Muscle of back (tissue), 3 donors: ENCODE measurements at regions not wholly inside any gene's neighbourhood (a gene's known extent, or its start where the extent isn't known, plus 50 kb on each side); places are given as distances from the start of the nearest gene placed in this dataset.
A peak's percentile ranks its signal among the peaks of the same experiment; 100 is the strongest.

ENCODE experiments used
- DNase-seq, 3 donors: peaks; one replicate each; pipeline versions ENCODE4 v3.0.0 to v3.0.0-alpha.2; 2013

- no peak for DNase-seq
Observed at GRCh38 chr1:115233598-115233997, 104.5 kb downstream of the NGF start.

DNA sequence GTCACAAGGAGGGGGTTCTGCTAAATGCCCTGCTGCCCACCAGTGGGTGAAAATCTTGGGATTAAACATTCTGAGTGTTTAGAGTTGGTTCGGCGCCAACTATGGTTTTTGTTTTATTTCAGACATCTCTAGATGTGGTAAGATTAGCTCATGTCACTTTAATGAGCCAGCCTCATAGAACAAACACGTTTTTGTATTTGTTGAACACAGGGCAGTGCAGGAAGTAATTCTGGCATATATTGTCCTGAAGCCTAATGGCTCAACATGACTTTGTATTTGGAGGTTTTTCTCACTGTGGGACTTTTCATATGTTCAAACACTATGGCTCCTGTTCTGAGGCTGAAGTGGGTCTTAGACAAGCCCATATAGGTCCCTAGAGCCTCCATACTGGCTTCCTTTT lies 107.8 kb downstream of the NGF start:
- no peak for DNase-seq

GRCh38 chr1:115229016-115229415 lies 109.0 kb downstream of the NGF start:
- DNase-seq: no peak

DNA sequence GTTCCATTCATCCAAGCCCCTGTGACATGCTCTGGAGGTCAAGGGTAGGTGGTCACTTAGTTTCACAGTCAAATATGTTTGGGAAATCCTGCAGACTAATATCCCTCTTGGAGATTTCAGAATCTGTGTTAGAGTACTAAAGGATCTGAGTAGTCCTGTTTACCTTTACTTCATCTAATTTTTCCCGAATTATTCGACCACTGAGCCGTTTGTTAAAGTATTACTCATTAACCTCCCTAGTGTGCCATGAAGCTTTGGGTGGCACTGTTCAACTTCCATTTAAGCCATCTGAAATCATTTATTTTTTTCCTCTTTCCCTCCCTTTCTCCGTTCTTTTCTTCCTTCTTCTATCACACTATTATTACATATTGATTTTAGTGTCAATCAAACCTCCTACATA lies 109.9 kb downstream of the NGF start:
- no peak for DNase-seq

DNA sequence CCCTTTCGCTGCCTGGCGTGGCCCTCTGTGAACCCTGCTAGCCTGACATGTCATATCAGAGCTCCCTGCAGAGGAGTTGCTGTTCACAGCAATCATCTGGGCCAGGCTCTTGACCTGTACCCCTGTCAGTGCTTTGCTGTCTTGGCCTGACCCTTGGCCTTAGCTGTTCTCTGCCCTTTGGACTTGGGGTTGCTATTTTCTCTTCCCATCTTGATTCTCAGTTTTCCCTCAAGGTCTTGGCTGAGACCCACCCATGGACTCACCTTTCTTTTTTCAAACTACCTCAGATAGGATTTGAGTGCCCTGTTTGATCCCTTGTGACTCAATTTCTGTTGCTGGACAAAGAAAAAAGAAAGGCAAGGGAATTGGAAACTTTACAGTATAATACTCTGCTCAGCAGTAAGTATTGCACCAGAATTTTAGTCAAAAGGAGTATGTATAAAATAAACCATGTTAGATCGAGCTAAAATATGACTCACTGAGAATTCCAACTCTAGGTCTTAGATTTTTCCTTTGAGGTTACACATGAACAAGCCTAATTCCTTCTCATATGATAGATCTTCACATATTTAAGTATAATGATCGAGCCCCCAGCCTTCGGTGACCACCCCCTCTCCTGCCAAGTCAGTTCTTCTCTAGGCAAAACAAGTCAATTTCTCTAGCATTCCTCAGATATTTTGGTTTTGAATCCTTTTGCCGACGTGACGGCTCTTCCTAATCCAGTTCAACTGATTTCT lies 110.5 kb downstream of the NGF start:
- DNase-seq: peak in 1 of 3 donors; percentile 90

GRCh38 chr1:115225993-115226685 lies 111.9 kb downstream of the NGF start:
- DNase-seq: no peak

DNA sequence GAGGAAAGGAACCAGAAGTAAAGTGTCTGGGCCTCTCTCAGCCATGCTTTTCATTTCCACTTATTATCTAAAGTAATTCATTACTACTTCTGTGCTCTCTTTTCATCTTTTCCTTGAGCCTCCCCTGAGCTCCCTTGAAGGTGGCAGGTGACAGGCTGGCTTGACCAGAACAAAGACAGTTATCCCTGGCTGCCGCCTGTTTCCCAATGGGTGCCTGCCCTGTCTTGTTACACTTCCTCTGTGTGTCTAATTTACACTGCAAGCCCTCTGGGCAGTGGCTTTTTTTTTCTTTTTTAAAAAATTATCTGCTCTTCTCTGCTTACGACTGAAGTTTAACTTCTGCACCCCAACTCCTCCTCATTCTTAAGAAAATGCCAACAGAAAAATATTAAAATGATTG lies 113.4 kb downstream of the NGF start:
- DNase-seq: no peak

- no peak for DNase-seq
Observed at GRCh38 chr1:115222616-115223402, 115.2 kb downstream of the NGF start.

- peak in 2 of 3 donors; percentile 19 to 45 for DNase-seq
Observed at GRCh38 chr1:115220340-115221270, 117.4 kb downstream of the NGF start.

DNA sequence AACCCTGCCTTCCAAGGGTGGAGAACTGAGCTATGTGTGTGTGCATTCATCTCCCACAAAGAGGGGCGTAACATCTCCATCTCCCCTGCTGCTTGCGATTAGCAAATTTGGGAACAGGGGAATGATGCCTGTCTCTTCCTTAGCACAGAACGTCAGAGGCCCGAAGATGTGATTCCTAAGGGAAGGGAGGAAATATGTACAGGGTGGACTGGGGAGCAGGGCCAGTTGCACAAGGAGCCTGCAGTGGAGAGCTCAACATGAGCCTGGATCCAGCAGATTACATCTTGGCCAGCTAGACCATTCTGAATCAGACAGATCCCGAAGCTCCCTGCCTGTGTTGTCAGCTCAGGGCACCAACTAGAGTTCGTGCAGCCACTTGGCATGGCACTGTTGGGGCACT lies 118.1 kb downstream of the NGF start:
- DNase-seq: peak in 1 of 3 donors; percentile 23

DNA sequence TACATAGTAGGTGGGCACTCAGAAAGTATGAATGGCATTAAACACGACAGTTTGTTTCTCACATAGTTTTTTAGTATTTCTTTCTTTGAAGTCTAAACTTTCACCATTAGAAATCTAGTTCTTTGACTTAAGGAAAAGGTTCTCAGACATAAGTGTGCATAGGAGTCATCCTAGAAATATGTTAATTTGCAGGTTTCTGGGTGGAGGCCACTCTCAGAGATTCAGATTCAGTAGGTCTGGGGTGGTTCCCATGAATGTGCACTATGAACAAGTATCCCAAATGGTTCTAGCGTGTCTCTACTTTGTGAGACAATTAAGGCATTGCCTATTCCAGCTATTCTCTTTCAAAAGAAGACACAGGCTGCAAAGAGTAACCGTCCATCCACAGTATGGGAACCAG lies 119.3 kb downstream of the NGF start:
- no peak for DNase-seq

DNA sequence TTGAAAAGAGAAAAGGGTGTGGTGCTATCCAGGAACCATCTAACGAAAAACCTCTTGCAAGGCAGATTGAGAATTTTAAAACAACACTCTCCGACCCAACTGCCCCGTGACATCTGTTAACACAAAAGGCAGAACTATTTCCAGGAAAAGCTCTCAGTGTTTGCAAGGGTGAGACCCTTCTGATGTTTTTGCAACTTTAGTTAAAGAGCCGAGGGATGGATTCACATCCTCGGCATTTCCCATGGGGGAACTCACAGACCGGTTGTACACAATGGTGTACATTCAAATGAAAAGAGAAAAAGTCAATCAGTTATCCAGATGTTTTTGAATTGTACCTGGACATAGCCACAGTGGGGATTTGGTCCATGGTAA lies 120.0 kb downstream of the NGF start:
- DNase-seq: no peak

DNA sequence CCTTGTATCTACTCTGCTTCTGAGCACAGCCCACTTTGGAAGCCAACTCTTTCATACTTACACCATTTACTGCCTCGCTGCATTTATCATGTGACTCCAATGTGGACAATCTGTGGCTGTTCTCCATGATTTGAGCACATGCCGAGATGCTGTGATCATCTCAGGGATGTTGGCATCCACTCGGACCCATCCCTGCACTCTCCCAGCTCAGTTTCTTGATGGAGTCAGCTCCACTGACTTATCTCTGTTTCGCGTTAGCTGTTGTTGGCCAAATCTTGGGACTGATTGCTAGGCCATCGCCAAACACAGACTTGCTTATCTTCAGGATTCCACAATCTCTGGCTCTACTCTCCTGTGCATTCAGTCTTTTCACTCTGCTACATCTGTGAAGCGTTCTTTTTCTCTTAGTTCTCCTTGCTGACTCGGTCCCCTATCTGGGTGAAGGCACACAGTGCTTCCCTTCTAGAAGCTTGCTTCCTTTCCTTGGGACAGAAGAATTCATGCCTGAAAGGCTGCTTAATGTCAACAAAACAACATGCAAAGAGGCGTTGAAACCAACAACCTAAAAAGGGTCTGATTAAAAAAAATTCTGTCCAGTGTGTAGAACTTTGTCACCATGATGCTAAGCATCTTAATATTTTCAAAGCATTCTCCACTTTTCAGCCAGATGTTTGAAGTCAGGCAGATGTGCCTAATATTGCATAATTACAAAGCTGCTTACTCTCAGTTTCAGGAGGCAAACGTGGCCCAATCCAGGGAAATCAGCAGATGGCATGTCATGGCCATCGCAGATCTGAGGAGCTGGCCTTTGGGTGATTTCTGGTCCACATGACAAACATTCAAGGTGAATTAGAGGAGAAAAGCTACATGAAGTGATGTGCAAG lies 120.7 kb downstream of the NGF start:
- DNase-seq: no peak

- no peak for DNase-seq
Observed at GRCh38 chr1:115215703-115216521, 122.1 kb downstream of the NGF start.

DNA sequence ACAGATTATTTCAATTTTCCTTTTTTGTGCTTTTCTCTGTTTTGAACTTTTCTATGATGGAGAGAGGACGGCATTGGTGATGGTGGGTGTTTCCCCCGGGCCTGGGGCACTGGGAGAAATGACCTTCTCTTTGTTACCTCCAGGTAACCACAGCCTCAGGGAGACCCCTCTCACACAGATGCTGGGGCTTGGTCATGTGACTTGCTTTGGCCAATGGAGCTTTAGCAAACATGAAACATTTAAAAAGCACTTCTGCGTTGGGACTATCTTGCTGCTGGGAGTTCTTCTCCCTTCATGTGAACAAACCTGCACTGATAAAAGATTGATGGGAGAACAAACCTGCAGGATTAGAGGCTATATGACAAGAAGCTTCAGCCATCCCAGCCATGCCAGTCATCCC lies 122.9 kb downstream of the NGF start:
- DNase-seq: no peak

- DNase-seq: no peak
Observed at GRCh38 chr1:115214098-115214497, 124.0 kb downstream of the NGF start.

- no peak for DNase-seq
Observed at GRCh38 chr1:115213130-115213529, 123.8 kb upstream of the TSPAN2 start.

DNA sequence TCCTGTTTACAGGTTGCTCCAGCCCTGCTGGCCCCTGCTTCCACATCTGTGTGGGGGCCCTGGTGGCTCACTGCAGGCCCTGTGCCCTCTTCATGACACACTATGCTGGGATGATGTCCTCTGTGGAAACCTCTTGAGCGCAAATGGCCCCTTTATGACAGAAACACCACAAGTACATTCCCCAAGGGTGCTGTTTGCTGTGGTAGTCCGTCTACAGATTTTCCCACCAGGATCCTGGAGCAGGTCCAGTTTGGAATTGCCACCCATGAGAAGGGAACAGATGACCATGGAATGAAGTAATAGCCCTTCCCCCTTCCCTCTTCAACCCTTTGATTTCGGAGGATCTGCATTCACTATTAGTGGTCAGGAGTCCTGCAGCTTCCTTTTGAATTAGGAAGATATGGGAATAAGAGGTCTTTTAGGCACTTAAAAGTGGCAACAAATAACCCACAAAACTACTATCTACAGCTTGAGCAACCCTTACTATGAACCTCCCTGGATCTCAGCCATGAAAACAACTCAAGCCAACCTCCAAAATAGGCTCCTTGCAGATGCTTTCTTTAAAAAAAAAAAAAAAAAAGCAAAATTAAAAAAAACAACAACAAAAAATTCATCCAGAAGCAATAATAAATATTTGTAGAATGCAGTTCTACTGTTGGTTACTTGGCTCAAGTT lies 121.9 kb upstream of the TSPAN2 start:
- no peak for DNase-seq

- DNase-seq: peak in 1 of 3 donors; percentile 48
Observed at GRCh38 chr1:115210302-115210711, 121.0 kb upstream of the TSPAN2 start.
